ENCODE measurements at regions not wholly inside any gene's neighbourhood (a gene's known extent, or its start where the extent isn't known, plus 50 kb on each side); places are given as distances from the start of the nearest gene placed in this dataset.

- intact Hi-C loops (cut with micrococcal nuclease; ENCODE audit: unreplicated experiment) = loop anchor here (5.0 kb wide), 1 partner anchor 337 kb away; no protein-coding TSS in a partner anchor
- H3K36me3 ChIP-seq (ENCODE audit: control insufficient read depth, insufficient read depth, low read length) = no peaks in the 10 kb centered on the region
- no peak for TF ChIP-seq SIN3A (IDR thresholded peaks at IDR 0.05; ENCODE audit: borderline replicate concordance, insufficient read depth, low read depth, low read length)
- TF ChIP-seq POLR2AphosphoS5 (IDR thresholded peaks at IDR 0.05; ENCODE audit: low read depth, low read length) = no peak
- TF ChIP-seq TCF7L2 (IDR thresholded peaks at IDR 0.05; ENCODE audit: low read depth, low read length) = no peak
- TF ChIP-seq, protein P1, sequence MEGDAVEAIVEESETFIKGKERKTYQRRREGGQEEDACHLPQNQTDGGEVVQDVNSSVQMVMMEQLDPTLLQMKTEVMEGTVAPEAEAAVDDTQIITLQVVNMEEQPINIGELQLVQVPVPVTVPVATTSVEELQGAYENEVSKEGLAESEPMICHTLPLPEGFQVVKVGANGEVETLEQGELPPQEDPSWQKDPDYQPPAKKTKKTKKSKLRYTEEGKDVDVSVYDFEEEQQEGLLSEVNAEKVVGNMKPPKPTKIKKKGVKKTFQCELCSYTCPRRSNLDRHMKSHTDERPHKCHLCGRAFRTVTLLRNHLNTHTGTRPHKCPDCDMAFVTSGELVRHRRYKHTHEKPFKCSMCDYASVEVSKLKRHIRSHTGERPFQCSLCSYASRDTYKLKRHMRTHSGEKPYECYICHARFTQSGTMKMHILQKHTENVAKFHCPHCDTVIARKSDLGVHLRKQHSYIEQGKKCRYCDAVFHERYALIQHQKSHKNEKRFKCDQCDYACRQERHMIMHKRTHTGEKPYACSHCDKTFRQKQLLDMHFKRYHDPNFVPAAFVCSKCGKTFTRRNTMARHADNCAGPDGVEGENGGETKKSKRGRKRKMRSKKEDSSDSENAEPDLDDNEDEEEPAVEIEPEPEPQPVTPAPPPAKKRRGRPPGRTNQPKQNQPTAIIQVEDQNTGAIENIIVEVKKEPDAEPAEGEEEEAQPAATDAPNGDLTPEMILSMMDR (IDR thresholded peaks at IDR 0.05) = no peak
- TF ChIP-seq, protein P2, sequence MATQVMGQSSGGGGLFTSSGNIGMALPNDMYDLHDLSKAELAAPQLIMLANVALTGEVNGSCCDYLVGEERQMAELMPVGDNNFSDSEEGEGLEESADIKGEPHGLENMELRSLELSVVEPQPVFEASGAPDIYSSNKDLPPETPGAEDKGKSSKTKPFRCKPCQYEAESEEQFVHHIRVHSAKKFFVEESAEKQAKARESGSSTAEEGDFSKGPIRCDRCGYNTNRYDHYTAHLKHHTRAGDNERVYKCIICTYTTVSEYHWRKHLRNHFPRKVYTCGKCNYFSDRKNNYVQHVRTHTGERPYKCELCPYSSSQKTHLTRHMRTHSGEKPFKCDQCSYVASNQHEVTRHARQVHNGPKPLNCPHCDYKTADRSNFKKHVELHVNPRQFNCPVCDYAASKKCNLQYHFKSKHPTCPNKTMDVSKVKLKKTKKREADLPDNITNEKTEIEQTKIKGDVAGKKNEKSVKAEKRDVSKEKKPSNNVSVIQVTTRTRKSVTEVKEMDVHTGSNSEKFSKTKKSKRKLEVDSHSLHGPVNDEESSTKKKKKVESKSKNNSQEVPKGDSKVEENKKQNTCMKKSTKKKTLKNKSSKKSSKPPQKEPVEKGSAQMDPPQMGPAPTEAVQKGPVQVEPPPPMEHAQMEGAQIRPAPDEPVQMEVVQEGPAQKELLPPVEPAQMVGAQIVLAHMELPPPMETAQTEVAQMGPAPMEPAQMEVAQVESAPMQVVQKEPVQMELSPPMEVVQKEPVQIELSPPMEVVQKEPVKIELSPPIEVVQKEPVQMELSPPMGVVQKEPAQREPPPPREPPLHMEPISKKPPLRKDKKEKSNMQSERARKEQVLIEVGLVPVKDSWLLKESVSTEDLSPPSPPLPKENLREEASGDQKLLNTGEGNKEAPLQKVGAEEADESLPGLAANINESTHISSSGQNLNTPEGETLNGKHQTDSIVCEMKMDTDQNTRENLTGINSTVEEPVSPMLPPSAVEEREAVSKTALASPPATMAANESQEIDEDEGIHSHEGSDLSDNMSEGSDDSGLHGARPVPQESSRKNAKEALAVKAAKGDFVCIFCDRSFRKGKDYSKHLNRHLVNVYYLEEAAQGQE (IDR thresholded peaks at IDR 0.05; ENCODE audit: insufficient read depth in 1 of 2, low read depth in 2 of 2, low read length in 1 of 2) = no peak
- ATAC-seq (no peak), DNase-seq (ENCODE audit: low read depth, low spot score) (no peak)
- H3K4me1 ChIP-seq (ENCODE audit: control insufficient read depth, insufficient read depth, low read length) = no peaks in the 10 kb centered on the region
- POLR2A ChIA-PET = no interaction called here
- no peaks in the 10 kb centered on the region for H3K27me3 ChIP-seq (ENCODE audit: control insufficient read depth, insufficient read depth, low read length)
- H3K4me3 ChIP-seq (ENCODE audit: low read depth in 2 of 2, low read length in 2 of 2) = no peak overlapping the region
- in situ Hi-C loops (cut with HindIII; ENCODE audit: low pct_unique_long_range_greater_than_20kb, low sequenced_read_pairs) = no loop called here
- H3K27ac ChIP-seq (ENCODE audit: low read length) = no peak overlapping the region
- CTCF ChIA-PET = interaction anchor here (0.9 kb wide), 1 partner anchor 337 kb away, joined by 4 read pairs; no protein-coding TSS in a partner anchor
- no TSS peak for BruUV-seq (replicated peaks)
- no peaks in the 10 kb centered on the region for H3K9me3 ChIP-seq (ENCODE audit: control insufficient read depth, insufficient read depth, low read depth, low read length)
Measured at GRCh38 chr13:39274739-39275325, 236.6 kb downstream of the NHLRC3 start.

- no TSS peak for BruUV-seq (replicated peaks)
- CTCF ChIA-PET = no interaction called here
Measured at GRCh38 chr13:39279077-39279476, 240.8 kb downstream of the NHLRC3 start.

More at GRCh38 chr13:39279077-39279476, 240.8 kb downstream of the NHLRC3 start:
- in situ Hi-C loops (cut with HindIII; ENCODE audit: low pct_unique_long_range_greater_than_20kb, low sequenced_read_pairs) = no loop called here
- Histone ChIP-seq H3K4me3 (ENCODE audit: low read depth in 2 of 2, low read length in 2 of 2) (no peak overlapping the region), H3K27me3 (ENCODE audit: control insufficient read depth, insufficient read depth, low read length) (no peaks in the 10 kb centered on the region), H3K27ac (ENCODE audit: low read length) (no peak overlapping the region), H3K4me1 (ENCODE audit: control insufficient read depth, insufficient read depth, low read length) (no peaks in the 10 kb centered on the region), H3K9me3 (ENCODE audit: control insufficient read depth, insufficient read depth, low read depth, low read length) (no peaks in the 10 kb centered on the region), H3K36me3 (ENCODE audit: control insufficient read depth, insufficient read depth, low read length) (no peaks in the 10 kb centered on the region)
- intact Hi-C loops (cut with micrococcal nuclease; ENCODE audit: unreplicated experiment) = no loop called here
- no peak for ATAC-seq
- POLR2A ChIA-PET = no interaction called here
- TF ChIP-seq, protein P1 (IDR thresholded peaks at IDR 0.05) = no peak
- TF ChIP-seq TCF7L2 (IDR thresholded peaks at IDR 0.05; ENCODE audit: low read depth, low read length) (no peak), POLR2AphosphoS5 (IDR thresholded peaks at IDR 0.05; ENCODE audit: low read depth, low read length) (no peak), SIN3A (IDR thresholded peaks at IDR 0.05; ENCODE audit: borderline replicate concordance, insufficient read depth, low read depth, low read length) (no peak)
- TF ChIP-seq, protein P2 (IDR thresholded peaks at IDR 0.05; ENCODE audit: insufficient read depth in 1 of 2, low read depth in 2 of 2, low read length in 1 of 2) = no peak
- no peak for DNase-seq (ENCODE audit: low read depth, low spot score)
